Neural cell (in vitro differentiated cells): ENCODE measurements at regions not wholly inside any gene's neighbourhood (a gene's known extent, or its start where the extent isn't known, plus 50 kb on each side); places are given as distances from the start of the nearest gene placed in this dataset.

ENCODE experiments used
- H2AFZ ChIP-seq: fragments of 200-600, 300-800 bp; sonication (generic), shearing (Covaris generic); 2 replicates; pipeline ENCODE4 v1.6.0; 2014; ENCODE audit warnings: low read depth, mild to moderate bottlenecking, antibody characterized with exemption, low read length, moderate library complexity
- H3F3A ChIP-seq: fragments of 200-600 bp; shearing (Covaris generic); 2 replicates; pipeline ENCODE4 v1.6.1; 2016; ENCODE audit warnings: mild to moderate bottlenecking, moderate library complexity, mixed read lengths, antibody characterized with exemption, low read length; ENCODE audit not compliant: insufficient read depth, poor library complexity, severe bottlenecking
- H3K27ac ChIP-seq: fragments of 200-600, 300-800 bp; sonication (generic), shearing (Covaris generic); 2 replicates; pipeline ENCODE4 v1.5.1; 2014; ENCODE audit warnings: mild to moderate bottlenecking, low read length, moderate library complexity
- H3K27me3 ChIP-seq: fragments of 300-800, 200-600 bp; sonication (generic), shearing (Covaris generic); 2 replicates; pipeline ENCODE4 v1.6.0; 2014; ENCODE audit warnings: mild to moderate bottlenecking, low read depth, low read length, moderate library complexity; ENCODE audit not compliant: insufficient read depth
- H3K36me3 ChIP-seq: fragments of 300-800, 200-600 bp; sonication (generic), shearing (Covaris generic); 2 replicates; pipeline ENCODE4 v1.5.1; 2014; ENCODE audit warnings: mild to moderate bottlenecking, antibody characterized with exemption, low read length, moderate library complexity; ENCODE audit not compliant: insufficient read depth
- H3K4me2 ChIP-seq: fragments of 300-800, 200-600 bp; sonication (generic), shearing (Covaris generic); 2 replicates; pipeline ENCODE4 v1.6.0; 2014; ENCODE audit warnings: mild to moderate bottlenecking, low read length
- H3K4me3 ChIP-seq: fragments of 300-800, 200-600 bp; sonication (generic), shearing (Covaris generic); 2 replicates; pipeline ENCODE4 v1.5.1; 2014; ENCODE audit warnings: mild to moderate bottlenecking, low read length, moderate library complexity
- H3K79me2 ChIP-seq: fragments of 200-600 bp; shearing (Covaris generic); replicated peaks from 2 replicates; pipeline ENCODE4 v1.6.0; 2014; ENCODE audit warnings: mild to moderate bottlenecking, low read length, moderate library complexity; ENCODE audit not compliant: insufficient read depth
- H3K9ac ChIP-seq: fragments of 300-800, 200-600 bp; sonication (generic), shearing (Covaris generic); 2 replicates; pipeline ENCODE4 v1.6.1; 2016; ENCODE audit warnings: mild to moderate bottlenecking, low read length, mixed read lengths
- H3K9me2 ChIP-seq: fragments of 200-600 bp; shearing (Covaris generic); 2 replicates; pipeline ENCODE4 v1.6.1; 2016; ENCODE audit warnings: mild to moderate bottlenecking, low read length, mixed read lengths; ENCODE audit not compliant: insufficient read depth
- H3K9me3 ChIP-seq: fragments of 200-600, 300-800 bp; sonication (generic), shearing (Covaris generic); 2 replicates; pipeline ENCODE4 v1.6.1; 2016; ENCODE audit warnings: mild to moderate bottlenecking, mixed run types, low read length, moderate library complexity, mixed read lengths
- H4K20me1 ChIP-seq: fragments of 200-600 bp; shearing (Covaris generic); 2 replicates; pipeline ENCODE4 v1.6.1; 2016; ENCODE audit warnings: mild to moderate bottlenecking, mixed run types; ENCODE audit not compliant: insufficient read depth
- EP300 ChIP-seq: fragments of 450-650 bp; conservative IDR thresholded peaks from 2 replicates; pipeline ENCODE4 v1.6.1; 2014; ENCODE audit warnings: antibody characterized with exemption, mild to moderate bottlenecking, moderate library complexity; ENCODE audit not compliant: poor library complexity, severe bottlenecking
- MXI1 ChIP-seq: fragments of 450-650 bp; conservative IDR thresholded peaks from 2 replicates; pipeline ENCODE4 v1.6.1; 2014; ENCODE audit warnings: antibody characterized with exemption, mild to moderate bottlenecking; ENCODE audit not compliant: poor library complexity, severe bottlenecking
- POLR2AphosphoS5 ChIP-seq: IDR thresholded peaks from 2 replicates; pipeline ENCODE4 v1.6.1; 2012
- RAD21 ChIP-seq: fragments of 450-650 bp; conservative IDR thresholded peaks from 2 replicates; pipeline ENCODE4 v1.6.1; 2014; ENCODE audit warnings: antibody characterized with exemption, mild to moderate bottlenecking, moderate library complexity
- SMC3 ChIP-seq: fragments of 450-650 bp; conservative IDR thresholded peaks from 2 replicates; pipeline ENCODE4 v1.6.1; 2014; ENCODE audit warnings: antibody characterized with exemption, mild to moderate bottlenecking, moderate library complexity; ENCODE audit not compliant: poor library complexity
- TAF1 ChIP-seq: IDR thresholded peaks from 2 replicates; pipeline ENCODE4 v1.6.1; 2012; ENCODE audit warnings: low read depth
- TF ChIP-seq, protein P1 (sequence below): IDR thresholded peaks from 2 replicates; pipeline ENCODE4 v1.6.1; 2012; ENCODE audit warnings: borderline replicate concordance
- TF ChIP-seq, protein P2 (sequence below): fragments of 450-650 bp; IDR thresholded peaks from 2 replicates; pipeline ENCODE4 v1.5.1; 2014; ENCODE audit warnings: antibody characterized with exemption, mild to moderate bottlenecking, moderate library complexity; ENCODE audit not compliant: poor library complexity, severe bottlenecking

DNA sequence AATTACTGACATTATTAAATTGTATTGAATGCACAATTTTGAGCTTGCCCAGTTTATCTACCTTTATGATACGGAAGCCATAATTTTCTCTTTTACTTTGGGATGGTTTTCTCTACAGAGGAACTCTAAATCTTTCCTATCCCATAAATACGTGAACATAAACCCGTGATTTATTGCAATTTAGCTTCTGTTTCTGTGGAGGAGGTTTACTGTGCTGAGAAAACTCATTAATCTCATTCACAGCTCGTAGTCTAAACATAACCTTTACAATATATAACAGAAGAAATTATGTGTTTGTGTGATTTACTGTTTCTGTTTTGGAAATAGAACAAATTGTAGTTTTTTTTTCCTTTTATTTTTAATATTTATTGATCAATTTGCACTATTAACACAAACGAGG, 207.1 kb upstream of the PCDH9 start:
- TF ChIP-seq, protein P1, sequence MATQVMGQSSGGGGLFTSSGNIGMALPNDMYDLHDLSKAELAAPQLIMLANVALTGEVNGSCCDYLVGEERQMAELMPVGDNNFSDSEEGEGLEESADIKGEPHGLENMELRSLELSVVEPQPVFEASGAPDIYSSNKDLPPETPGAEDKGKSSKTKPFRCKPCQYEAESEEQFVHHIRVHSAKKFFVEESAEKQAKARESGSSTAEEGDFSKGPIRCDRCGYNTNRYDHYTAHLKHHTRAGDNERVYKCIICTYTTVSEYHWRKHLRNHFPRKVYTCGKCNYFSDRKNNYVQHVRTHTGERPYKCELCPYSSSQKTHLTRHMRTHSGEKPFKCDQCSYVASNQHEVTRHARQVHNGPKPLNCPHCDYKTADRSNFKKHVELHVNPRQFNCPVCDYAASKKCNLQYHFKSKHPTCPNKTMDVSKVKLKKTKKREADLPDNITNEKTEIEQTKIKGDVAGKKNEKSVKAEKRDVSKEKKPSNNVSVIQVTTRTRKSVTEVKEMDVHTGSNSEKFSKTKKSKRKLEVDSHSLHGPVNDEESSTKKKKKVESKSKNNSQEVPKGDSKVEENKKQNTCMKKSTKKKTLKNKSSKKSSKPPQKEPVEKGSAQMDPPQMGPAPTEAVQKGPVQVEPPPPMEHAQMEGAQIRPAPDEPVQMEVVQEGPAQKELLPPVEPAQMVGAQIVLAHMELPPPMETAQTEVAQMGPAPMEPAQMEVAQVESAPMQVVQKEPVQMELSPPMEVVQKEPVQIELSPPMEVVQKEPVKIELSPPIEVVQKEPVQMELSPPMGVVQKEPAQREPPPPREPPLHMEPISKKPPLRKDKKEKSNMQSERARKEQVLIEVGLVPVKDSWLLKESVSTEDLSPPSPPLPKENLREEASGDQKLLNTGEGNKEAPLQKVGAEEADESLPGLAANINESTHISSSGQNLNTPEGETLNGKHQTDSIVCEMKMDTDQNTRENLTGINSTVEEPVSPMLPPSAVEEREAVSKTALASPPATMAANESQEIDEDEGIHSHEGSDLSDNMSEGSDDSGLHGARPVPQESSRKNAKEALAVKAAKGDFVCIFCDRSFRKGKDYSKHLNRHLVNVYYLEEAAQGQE: no peak
- TF ChIP-seq TAF1: no peak
- TF ChIP-seq, protein P2, sequence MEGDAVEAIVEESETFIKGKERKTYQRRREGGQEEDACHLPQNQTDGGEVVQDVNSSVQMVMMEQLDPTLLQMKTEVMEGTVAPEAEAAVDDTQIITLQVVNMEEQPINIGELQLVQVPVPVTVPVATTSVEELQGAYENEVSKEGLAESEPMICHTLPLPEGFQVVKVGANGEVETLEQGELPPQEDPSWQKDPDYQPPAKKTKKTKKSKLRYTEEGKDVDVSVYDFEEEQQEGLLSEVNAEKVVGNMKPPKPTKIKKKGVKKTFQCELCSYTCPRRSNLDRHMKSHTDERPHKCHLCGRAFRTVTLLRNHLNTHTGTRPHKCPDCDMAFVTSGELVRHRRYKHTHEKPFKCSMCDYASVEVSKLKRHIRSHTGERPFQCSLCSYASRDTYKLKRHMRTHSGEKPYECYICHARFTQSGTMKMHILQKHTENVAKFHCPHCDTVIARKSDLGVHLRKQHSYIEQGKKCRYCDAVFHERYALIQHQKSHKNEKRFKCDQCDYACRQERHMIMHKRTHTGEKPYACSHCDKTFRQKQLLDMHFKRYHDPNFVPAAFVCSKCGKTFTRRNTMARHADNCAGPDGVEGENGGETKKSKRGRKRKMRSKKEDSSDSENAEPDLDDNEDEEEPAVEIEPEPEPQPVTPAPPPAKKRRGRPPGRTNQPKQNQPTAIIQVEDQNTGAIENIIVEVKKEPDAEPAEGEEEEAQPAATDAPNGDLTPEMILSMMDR: no peak
- Histone ChIP-seq H3K9me2 (no peaks in the 10 kb centered on the region), H3K36me3 (no peaks in the 10 kb centered on the region), H3K4me2 (no peak overlapping the region), H3K4me3 (no peak overlapping the region), H3K79me2 (no peaks in the 10 kb centered on the region), H3F3A (no peaks in the 10 kb centered on the region), H3K9me3 (no peaks in the 10 kb centered on the region), H3K27me3 (no peaks in the 10 kb centered on the region), H4K20me1 (no peaks in the 10 kb centered on the region), H3K9ac (no peak overlapping the region), H3K27ac (no peak overlapping the region), H2AFZ (no peak overlapping the region)

DNA sequence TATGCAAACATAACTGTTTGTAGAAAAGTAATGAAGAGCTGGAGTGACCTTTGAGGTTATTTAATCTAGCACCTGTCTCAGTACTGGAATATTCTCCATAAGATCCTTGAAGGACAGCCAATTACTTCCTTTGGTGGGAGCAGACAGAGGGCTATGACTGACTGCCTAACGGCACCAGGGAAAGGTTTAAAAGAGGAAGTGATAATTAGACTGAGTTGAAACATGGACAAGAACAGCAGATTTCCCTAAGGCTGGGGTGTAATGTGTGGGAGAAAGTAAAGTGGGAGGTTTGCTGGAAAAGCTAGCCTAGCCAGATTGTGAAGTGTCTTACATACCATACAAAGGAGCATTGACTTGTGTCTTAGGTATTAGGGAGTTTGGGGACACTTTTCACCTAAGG, 191.3 kb upstream of the PCDH9 start:
- Histone ChIP-seq H3K27me3 (no peaks in the 10 kb centered on the region), H2AFZ (no peak overlapping the region)

More for the DNA sequence above, 191.3 kb upstream of the PCDH9 start:
- Histone ChIP-seq H3K9me3 (no peaks in the 10 kb centered on the region), H4K20me1 (no peaks in the 10 kb centered on the region), H3K9me2 (no peaks in the 10 kb centered on the region), H3K27ac (no peak overlapping the region), H3K79me2 (no peaks in the 10 kb centered on the region), H3K4me2 (no peak overlapping the region), H3K36me3 (no peaks in the 10 kb centered on the region), H3K9ac (no peak overlapping the region), H3K4me3 (no peak overlapping the region), H3F3A (no peaks in the 10 kb centered on the region)
- no peak for TF ChIP-seq POLR2AphosphoS5
- no peak for TF ChIP-seq EP300
- TF ChIP-seq RAD21: no peak
- TF ChIP-seq, protein P1: no peak
- no peak for TF ChIP-seq MXI1
- TF ChIP-seq TAF1: no peak
- no peak for TF ChIP-seq SMC3
